ENCODE measurements at regions not wholly inside any gene's neighbourhood (a gene's known extent, or its start where the extent isn't known, plus 50 kb on each side); places are given as distances from the start of the nearest gene placed in this dataset.

DNA sequence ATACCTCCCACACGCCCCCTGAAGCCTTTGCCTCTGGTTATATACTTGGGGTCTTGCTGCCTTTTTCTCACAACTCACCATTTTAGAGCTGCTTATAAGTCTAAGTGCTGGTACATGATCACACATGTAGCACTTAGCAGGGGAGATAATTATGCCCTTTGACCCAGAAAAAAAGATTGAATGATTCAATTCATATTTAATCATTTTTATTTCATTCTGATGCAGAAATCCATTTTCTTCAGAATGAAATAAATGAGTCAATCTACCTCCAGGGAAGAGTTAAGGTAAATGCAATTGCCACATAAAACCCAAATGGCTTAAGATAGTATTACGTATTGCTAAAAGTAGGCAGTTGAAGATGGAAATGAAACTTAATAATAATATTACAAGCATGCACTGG is 414.6 kb upstream of the PRICKLE1 start:
- Histone ChIP-seq H3K4me3 (no peak overlapping the region), H3K27ac (no peak overlapping the region)
- no peak for DNase-seq (ENCODE audit: low spot score)
- TF ChIP-seq, protein P1, sequence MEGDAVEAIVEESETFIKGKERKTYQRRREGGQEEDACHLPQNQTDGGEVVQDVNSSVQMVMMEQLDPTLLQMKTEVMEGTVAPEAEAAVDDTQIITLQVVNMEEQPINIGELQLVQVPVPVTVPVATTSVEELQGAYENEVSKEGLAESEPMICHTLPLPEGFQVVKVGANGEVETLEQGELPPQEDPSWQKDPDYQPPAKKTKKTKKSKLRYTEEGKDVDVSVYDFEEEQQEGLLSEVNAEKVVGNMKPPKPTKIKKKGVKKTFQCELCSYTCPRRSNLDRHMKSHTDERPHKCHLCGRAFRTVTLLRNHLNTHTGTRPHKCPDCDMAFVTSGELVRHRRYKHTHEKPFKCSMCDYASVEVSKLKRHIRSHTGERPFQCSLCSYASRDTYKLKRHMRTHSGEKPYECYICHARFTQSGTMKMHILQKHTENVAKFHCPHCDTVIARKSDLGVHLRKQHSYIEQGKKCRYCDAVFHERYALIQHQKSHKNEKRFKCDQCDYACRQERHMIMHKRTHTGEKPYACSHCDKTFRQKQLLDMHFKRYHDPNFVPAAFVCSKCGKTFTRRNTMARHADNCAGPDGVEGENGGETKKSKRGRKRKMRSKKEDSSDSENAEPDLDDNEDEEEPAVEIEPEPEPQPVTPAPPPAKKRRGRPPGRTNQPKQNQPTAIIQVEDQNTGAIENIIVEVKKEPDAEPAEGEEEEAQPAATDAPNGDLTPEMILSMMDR (IDR thresholded peaks at IDR 0.05): no peak

DNA sequence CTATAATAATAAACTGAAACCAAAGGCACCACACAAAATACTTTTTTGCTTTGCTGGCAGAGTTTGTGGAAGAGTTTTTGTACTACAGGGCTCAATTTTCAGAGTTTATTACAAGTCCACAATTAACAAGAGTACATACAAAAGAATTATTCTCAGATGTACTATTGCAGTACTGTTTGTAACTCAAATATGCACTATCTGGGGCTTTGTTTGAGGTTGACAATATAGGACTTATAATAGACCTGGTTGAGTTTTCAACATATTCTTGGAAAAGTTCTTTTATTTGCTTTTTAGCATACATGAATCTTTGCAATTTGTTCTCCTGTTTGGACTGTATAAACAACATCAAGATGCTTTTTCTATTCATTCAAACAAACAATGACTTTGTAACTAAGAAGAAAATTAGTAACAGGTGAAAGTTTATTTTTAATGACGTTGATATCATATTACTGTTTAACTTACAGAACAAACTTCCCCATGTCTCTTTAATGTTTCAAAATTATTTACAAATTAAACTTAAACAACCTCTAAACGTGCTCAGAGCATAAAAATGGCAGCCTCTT is 407.4 kb upstream of the PRICKLE1 start:
- TF ChIP-seq, protein P1 (IDR thresholded peaks at IDR 0.05): no peak
- no peak overlapping the region for H3K4me3 ChIP-seq
- no peak overlapping the region for H3K27ac ChIP-seq
- no peak for DNase-seq (ENCODE audit: low spot score)

DNA sequence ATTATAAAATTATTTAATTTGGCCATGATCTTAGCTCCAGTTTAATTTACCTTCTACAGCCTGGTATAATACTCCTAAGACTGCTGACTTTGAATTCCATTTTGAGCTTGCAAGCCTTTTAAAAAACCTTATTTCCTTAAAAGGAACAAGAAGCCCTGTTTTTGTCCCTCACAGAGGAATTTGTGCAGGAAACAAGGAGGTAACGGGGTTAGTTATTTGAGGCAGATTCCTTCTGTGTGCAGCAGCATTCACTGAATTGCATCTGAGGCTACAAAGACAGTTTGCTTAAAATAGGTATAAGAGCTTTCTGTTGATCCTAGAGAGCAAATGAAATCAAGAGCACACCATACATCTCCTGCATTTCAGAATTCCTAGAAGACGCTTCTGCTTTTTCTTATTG is 403.3 kb upstream of the PRICKLE1 start:
- TF ChIP-seq, protein P1 (IDR thresholded peaks at IDR 0.05): no peak
- no peak for DNase-seq (ENCODE audit: low spot score)
- Histone ChIP-seq H3K4me3 (no peak overlapping the region), H3K27ac (no peak overlapping the region)

DNA sequence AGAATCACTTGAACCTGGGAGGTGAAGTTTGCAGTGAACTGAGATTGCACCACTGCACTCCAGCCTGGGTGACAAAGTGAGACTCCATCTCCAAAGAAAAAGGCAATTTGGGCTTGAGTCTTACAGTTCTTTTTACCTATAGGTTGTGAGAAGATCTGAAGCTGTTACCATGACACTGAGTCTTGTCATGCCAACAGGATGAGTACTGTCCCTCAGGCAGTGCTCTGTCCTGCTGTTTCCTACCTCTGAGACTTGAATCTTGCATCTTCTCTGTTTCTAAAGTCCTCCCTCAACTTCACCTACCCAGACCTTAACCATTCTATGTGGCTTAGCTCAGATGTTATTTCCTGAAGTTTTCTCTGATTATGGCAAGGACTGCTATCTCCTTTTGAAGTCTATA is 400.8 kb upstream of the PRICKLE1 start:
- no peak overlapping the region for H3K4me3 ChIP-seq
- H3K27ac ChIP-seq: no peak overlapping the region
- DNase-seq (ENCODE audit: low spot score): no peak
- TF ChIP-seq, protein P1 (IDR thresholded peaks at IDR 0.05): no peak

DNA sequence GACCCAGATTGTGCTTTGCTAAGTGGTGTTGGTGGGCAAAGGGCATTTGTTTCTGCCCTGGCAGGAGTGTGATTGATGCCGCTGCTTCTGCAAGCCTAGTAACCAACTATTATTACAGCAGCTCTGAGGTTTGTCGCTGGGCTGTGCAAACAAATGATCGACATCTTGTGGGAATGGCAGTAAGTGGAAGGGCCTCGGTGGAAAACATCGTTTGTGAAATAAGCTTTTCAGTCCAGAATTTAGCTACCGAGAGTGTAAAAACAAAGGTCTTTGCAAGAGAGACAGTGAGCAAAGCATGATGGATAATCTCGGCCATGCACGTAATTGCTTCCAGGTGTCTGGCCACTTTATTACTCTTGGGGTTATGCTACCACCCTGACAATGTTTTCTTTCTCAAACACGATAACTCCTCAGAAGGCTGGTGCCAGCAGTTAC is 397.7 kb upstream of the PRICKLE1 start:
- TF ChIP-seq, protein P1 (IDR thresholded peaks at IDR 0.05): no peak
- H3K27ac ChIP-seq: no peak overlapping the region
- H3K4me3 ChIP-seq: no peak overlapping the region
- no peak for DNase-seq (ENCODE audit: low spot score)

DNA sequence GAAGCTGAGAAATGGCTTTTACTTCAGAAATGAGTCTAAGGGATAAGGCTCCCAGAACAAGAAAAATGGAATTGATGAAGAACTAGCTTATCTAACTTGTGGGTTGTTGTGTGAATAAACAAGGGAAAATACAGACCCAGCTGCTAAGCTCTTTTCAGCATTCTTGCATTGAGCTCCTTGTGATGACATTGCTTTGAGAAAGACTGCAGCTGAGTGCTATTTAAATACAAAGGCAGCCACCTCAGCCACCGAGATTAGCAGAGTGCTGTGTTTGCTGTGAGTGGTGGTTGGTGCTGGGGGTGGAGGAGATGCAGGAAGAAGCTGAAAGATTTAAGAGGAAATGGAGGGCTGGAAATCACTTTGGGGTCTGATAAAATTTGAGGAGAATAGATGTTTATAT is 396.0 kb upstream of the PRICKLE1 start:
- TF ChIP-seq, protein P1 (IDR thresholded peaks at IDR 0.05): no peak
- no peak overlapping the region for H3K27ac ChIP-seq
- no peak overlapping the region for H3K4me3 ChIP-seq
- DNase-seq (ENCODE audit: low spot score): no peak

DNA sequence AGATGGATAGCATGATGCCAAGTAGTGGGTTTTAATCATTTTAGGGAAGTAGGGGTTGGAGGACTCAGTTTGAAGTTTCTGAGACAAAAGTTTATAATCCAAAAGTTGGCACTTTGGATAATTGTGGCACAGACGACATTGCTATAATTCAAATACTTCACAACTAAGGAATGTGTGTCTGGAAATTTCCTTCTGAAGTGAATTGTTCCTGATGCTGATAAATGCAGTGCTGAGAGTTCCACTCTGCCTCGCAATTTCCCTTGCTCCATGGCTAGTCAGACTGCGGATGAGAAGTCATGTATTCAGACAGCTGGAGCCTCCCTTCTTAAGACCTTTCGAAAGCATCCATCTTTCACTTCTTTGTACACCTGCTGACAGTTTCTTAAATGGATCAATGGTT is 393.3 kb upstream of the PRICKLE1 start:
- Histone ChIP-seq H3K4me3 (no peak overlapping the region), H3K27ac (no peak overlapping the region)
- TF ChIP-seq, protein P1 (IDR thresholded peaks at IDR 0.05): no peak
- DNase-seq (ENCODE audit: low spot score): no peak

Data from coronary artery (tissue), 2 donors.